Upper lobe of left lung (tissue), 6 donors: ENCODE measurements at regions not wholly inside any gene's neighbourhood (a gene's known extent, or its start where the extent isn't known, plus 50 kb on each side); places are given as distances from the start of the nearest gene placed in this dataset.

Experiments used
- ATAC-seq, 2 donors: fragments of 200-7000 bp; cut with Tn5 transposase; one replicate each; pipeline ENCODE4 v1.9.1; 2022; ENCODE audit warnings: mild to moderate bottlenecking in 2 of 2, moderate library complexity in 2 of 2; ENCODE audit not compliant: low FRiP score in 2 of 2
- DNase-seq, 2 donors: peaks; one replicate each; pipeline ENCODE4 v3.0.0-alpha.2; 2019 to 2020
- H3K27ac ChIP-seq, 4 donors: fragments of 200-600 bp; sonication (generic); one replicate each; pipeline ENCODE4 v1.5.1; 2016 to 2019
- H3K27me3 ChIP-seq, 4 donors: fragments of 200-600 bp; sonication (generic); one replicate each; pipeline ENCODE4 v1.5.1; 2017 to 2019
- H3K36me3 ChIP-seq, 4 donors: fragments of 200-600 bp; sonication (generic); one replicate each; pipeline ENCODE4 v1.5.1; 2016 to 2019
- H3K4me1 ChIP-seq, 4 donors: fragments of 200-600 bp; sonication (generic); one replicate each; pipeline ENCODE4 v1.5.1; 2018 to 2019
- H3K4me3 ChIP-seq, 4 donors: fragments of 200-600 bp; sonication (generic); one replicate each; pipeline ENCODE4 v1.5.1; 2017 to 2019; ENCODE audit warnings: mild to moderate bottlenecking in 2 of 4, moderate library complexity in 1 of 4
- H3K9me3 ChIP-seq, 4 donors: fragments of 200-600 bp; sonication (generic); one replicate each; pipeline ENCODE4 v1.5.1; 2018 to 2019
- EP300 ChIP-seq, 4 donors: sonication (generic); formaldehyde crosslinking; IDR thresholded peaks; one replicate each; pipeline ENCODE4 v1.5.1; 2017; ENCODE audit warnings: antibody characterized with exemption in 4 of 4, control low read depth in 2 of 4
- POLR2A ChIP-seq, 4 donors: fragments of 450-650 bp; IDR thresholded peaks; one replicate each; pipeline ENCODE4 v1.5.1; 2016 to 2017; ENCODE audit warnings: antibody characterized with exemption in 4 of 4, mild to moderate bottlenecking in 2 of 4
- POLR2AphosphoS5 ChIP-seq, 2 donors: sonication (generic); formaldehyde crosslinking; IDR thresholded peaks; one replicate each; pipeline ENCODE4 v1.5.1; 2017; ENCODE audit warnings: antibody characterized with exemption in 2 of 2
- WGBS, 2 donors: methylation state at CpG; one replicate each; pipeline ENCODE4 v1.1.5; 2017 to 2018; 5-methylcytosine and 5-hydroxymethylcytosine counted together
- TF ChIP-seq, protein P1 (sequence below), 6 experiments: fragments of 450-650 bp in 4 of 6; fragments of 200-600 bp in 2 of 6; sonication (generic) in 2 of 6; IDR thresholded peaks; one replicate each; pipeline ENCODE4 v1.5.1; 2016 to 2019; ENCODE audit warnings: antibody characterized with exemption in 6 of 6
- donor health status: DM: no; HTN: no; CAD: no; lungs with moderate emphysema.
- donor health status: DM: no; HTN: yes; CAD: no; lungs with severe emphysema.

DNA sequence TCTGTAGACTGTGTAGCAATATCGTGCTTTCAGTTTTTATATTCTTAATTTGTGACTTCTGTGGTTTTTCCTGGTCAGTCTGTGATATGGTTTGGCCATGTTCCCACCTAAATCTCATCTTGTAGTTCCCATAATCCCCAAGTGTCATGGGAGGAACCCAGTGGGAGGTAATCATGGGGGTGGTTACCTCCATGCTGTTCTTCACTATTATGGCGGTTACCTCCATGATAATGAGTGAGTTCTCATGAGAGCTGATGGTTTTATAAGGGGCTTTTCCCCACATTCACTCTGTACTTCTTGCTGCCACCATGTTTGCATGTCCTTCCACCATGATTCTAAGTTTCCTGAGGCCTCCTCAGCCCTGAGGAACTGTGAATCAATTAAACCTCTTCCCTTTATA is 169.8 kb downstream of the LEPR start:
- no peak for DNase-seq
- Histone ChIP-seq H3K27me3 (no peaks in the 10 kb centered on the region), H3K4me3 (no peak overlapping the region), H3K36me3 (no peaks in the 10 kb centered on the region), H3K9me3 (no peaks in the 10 kb centered on the region), H3K27ac (no peak overlapping the region), H3K4me1 (no peaks in the 10 kb centered on the region)
- TF ChIP-seq POLR2AphosphoS5 (IDR thresholded peaks at IDR 0.05) (no peak), EP300 (IDR thresholded peaks at IDR 0.05) (no peak)
- no peak for ATAC-seq
- WGBS, 2 donors: 91 to 95% methylated on average over 2 of the region's 2 CpGs

DNA sequence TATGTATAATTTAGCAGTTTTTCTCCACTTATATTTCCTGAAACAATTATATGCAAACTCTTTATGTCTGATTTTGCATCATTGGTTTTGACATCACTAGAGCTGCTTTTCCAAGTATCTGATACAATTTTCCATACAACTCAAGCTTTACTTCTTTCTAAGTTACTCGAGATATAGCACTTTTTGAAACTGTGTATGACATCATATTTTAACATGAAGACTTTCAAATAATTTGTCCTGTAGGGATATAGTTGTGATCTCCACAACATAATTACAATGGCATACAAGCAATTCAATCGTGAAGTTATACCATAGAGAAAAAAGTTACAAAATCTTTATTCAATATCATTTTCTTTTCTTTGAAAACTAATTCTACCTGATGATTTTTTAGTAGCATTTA is 173.0 kb downstream of the LEPR start:
- Histone ChIP-seq H3K36me3 (no peaks in the 10 kb centered on the region), H3K4me1 (no peaks in the 10 kb centered on the region), H3K4me3 (no peak overlapping the region), H3K27ac (no peak overlapping the region), H3K27me3 (no peaks in the 10 kb centered on the region), H3K9me3 (no peaks in the 10 kb centered on the region)
- TF ChIP-seq POLR2AphosphoS5 (IDR thresholded peaks at IDR 0.05): no peak
- TF ChIP-seq, protein P1, sequence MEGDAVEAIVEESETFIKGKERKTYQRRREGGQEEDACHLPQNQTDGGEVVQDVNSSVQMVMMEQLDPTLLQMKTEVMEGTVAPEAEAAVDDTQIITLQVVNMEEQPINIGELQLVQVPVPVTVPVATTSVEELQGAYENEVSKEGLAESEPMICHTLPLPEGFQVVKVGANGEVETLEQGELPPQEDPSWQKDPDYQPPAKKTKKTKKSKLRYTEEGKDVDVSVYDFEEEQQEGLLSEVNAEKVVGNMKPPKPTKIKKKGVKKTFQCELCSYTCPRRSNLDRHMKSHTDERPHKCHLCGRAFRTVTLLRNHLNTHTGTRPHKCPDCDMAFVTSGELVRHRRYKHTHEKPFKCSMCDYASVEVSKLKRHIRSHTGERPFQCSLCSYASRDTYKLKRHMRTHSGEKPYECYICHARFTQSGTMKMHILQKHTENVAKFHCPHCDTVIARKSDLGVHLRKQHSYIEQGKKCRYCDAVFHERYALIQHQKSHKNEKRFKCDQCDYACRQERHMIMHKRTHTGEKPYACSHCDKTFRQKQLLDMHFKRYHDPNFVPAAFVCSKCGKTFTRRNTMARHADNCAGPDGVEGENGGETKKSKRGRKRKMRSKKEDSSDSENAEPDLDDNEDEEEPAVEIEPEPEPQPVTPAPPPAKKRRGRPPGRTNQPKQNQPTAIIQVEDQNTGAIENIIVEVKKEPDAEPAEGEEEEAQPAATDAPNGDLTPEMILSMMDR (IDR thresholded peaks at IDR 0.05): no peak
- no peak for TF ChIP-seq EP300 (IDR thresholded peaks at IDR 0.05)
- TF ChIP-seq POLR2A (IDR thresholded peaks at IDR 0.05): no peak
- DNase-seq: no peak
- WGBS, 2 donors: 97% methylated on average over 2 of the region's 2 CpGs
- no peak for ATAC-seq

DNA sequence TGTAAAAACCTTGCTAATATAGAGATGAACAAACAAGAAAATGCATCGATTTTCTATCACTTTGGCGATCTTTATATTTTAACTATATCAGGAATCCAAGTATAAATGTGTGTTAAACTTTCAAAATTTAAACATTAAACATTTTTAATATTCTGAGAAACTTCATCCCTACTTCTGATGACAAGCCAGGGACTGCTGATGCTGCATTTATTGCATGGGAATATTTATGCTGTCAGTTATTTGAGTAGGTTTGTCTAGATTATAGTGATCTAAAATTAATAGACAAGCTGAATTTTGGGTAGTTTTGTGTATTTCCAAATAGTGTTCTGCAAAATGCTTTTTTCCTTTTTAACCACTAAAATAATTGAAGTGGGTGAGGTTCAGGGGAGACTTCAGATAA is 175.3 kb downstream of the LEPR start:
- Histone ChIP-seq H3K9me3 (no peaks in the 10 kb centered on the region), H3K36me3 (no peaks in the 10 kb centered on the region), H3K4me3 (no peak overlapping the region), H3K27me3 (no peaks in the 10 kb centered on the region), H3K4me1 (no peaks in the 10 kb centered on the region), H3K27ac (no peak overlapping the region)
- no peak for ATAC-seq
- 92 to 93% methylated on average over 2 of the region's 2 CpGs for WGBS, 2 donors
- DNase-seq: no peak
- TF ChIP-seq, protein P1 (IDR thresholded peaks at IDR 0.05): no peak
- no peak for TF ChIP-seq POLR2AphosphoS5 (IDR thresholded peaks at IDR 0.05)
- no peak for TF ChIP-seq EP300 (IDR thresholded peaks at IDR 0.05)
- no peak for TF ChIP-seq POLR2A (IDR thresholded peaks at IDR 0.05)

DNA sequence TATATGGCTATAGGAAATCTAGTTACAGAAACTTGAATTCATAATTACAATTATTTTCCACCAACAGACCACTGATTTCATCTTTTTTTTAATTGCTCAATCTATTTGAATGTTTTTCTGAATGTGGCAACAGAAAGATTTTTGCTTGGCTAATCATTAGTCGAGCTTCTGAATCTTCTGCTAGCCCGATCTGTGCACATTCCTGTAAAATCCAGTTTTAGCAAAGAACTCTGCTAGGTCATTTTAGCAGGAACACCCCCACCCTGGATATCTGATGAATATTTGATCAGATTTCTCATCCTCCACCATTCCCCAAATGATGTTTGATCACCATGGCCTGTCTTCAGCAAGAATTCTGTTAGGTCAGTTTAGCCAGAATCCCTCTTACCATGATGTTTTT is 176.3 kb downstream of the LEPR start:
- no peaks in the 10 kb centered on the region for H3K4me1 ChIP-seq
- DNase-seq: no peak
- TF ChIP-seq POLR2AphosphoS5 (IDR thresholded peaks at IDR 0.05) (no peak), EP300 (IDR thresholded peaks at IDR 0.05) (no peak), POLR2A (IDR thresholded peaks at IDR 0.05) (no peak)
- TF ChIP-seq, protein P1 (IDR thresholded peaks at IDR 0.05): no peak
- no peak for ATAC-seq
- H3K9me3 ChIP-seq: no peaks in the 10 kb centered on the region
- no peak overlapping the region for H3K4me3 ChIP-seq
- WGBS, 2 donors: 88 to 91% methylated on average over 2 of the region's 2 CpGs
- H3K27me3 ChIP-seq: no peaks in the 10 kb centered on the region
- H3K27ac ChIP-seq: no peak overlapping the region
- H3K36me3 ChIP-seq: no peaks in the 10 kb centered on the region

DNA sequence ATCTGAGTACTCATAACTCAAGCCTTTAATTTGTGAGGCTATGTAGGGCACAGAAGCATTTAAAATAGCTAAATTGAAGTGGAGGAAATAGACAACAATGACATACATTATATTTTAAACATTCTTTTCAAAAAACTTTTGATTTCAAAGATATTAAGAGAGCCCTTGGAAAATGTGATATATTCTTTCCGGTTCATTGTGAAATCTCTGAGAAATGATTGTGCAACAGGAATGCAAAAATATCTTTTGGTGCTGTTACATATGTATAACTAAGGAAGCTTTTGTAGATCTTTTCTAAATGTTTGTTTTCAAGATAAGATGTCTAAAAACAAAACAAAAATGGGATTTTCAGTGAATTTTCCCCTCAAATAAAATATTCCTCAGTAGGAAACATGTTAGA is 185.2 kb downstream of the LEPR start:
- Histone ChIP-seq H3K36me3 (peaks cover 0 to 7% (median 0%) of the 10 kb centered on the region in 4 donors), H3K4me3 (no peak overlapping the region), H3K27me3 (no peaks in the 10 kb centered on the region), H3K27ac (peak overlapping the region in 1 of 4 donors; percentile 13), H3K9me3 (no peaks in the 10 kb centered on the region), H3K4me1 (no peaks in the 10 kb centered on the region)
- DNase-seq: no peak
- no peak for ATAC-seq
- TF ChIP-seq POLR2AphosphoS5 (IDR thresholded peaks at IDR 0.05) (no peak), POLR2A (IDR thresholded peaks at IDR 0.05) (no peak), EP300 (IDR thresholded peaks at IDR 0.05) (no peak)
- TF ChIP-seq, protein P1 (IDR thresholded peaks at IDR 0.05): no peak
- 43 to 47% methylated on average over 1 of the region's 1 CpG for WGBS, 2 donors
